ENCODE measurements at regions not wholly inside any gene's neighbourhood (a gene's known extent, or its start where the extent isn't known, plus 50 kb on each side); places are given as distances from the start of the nearest gene placed in this dataset.

- Histone ChIP-seq H3K4me1 (no peaks in the 10 kb centered on the region), H2AFZ (no peak overlapping the region), H3K9me3 (ENCODE audit: control insufficient read depth, low read length) (no peaks in the 10 kb centered on the region), H3K27ac (no peak overlapping the region), H3K27me3 (ENCODE audit: control insufficient read depth, insufficient read depth, low read length) (no peaks in the 10 kb centered on the region), H3K36me3 (ENCODE audit: control insufficient read depth, insufficient read depth, low read length) (no peaks in the 10 kb centered on the region), H3K9ac (no peak overlapping the region), H3K79me2 (no peaks in the 10 kb centered on the region), H3K4me3 (ENCODE audit: low read depth, low read length) (no peak overlapping the region), H3K4me2 (ENCODE audit: low read length) (no peak overlapping the region)
- TF ChIP-seq CTCF (IDR thresholded peaks at IDR 0.05): no peak
These were observed 725.9 kb downstream of the TUSC7 start for GRCh38 chr3:117435506-117435905.

GRCh38 chr3:117439812-117440211 lies 730.2 kb downstream of the TUSC7 start:
- TF ChIP-seq CTCF (IDR thresholded peaks at IDR 0.05): peak; percentile 63
- no peak overlapping the region for H3K4me3 ChIP-seq (ENCODE audit: low read depth, low read length)
- H3K9me3 ChIP-seq (ENCODE audit: control insufficient read depth, low read length): no peaks in the 10 kb centered on the region
- no peak overlapping the region for H3K4me2 ChIP-seq (ENCODE audit: low read length)
- H3K9ac ChIP-seq: no peak overlapping the region
- H3K36me3 ChIP-seq (ENCODE audit: control insufficient read depth, insufficient read depth, low read length): no peaks in the 10 kb centered on the region
- no peak overlapping the region for H3K27ac ChIP-seq
- no peaks in the 10 kb centered on the region for H3K27me3 ChIP-seq (ENCODE audit: control insufficient read depth, insufficient read depth, low read length)
- H3K4me1 ChIP-seq: no peaks in the 10 kb centered on the region
- no peaks in the 10 kb centered on the region for H3K79me2 ChIP-seq
- no peak overlapping the region for H2AFZ ChIP-seq

GRCh38 chr3:117441851-117442250 lies 732.3 kb downstream of the TUSC7 start:
- Histone ChIP-seq H3K9ac (no peak overlapping the region), H3K36me3 (ENCODE audit: control insufficient read depth, insufficient read depth, low read length) (no peaks in the 10 kb centered on the region), H3K79me2 (no peaks in the 10 kb centered on the region), H3K27me3 (ENCODE audit: control insufficient read depth, insufficient read depth, low read length) (no peaks in the 10 kb centered on the region), H3K4me2 (ENCODE audit: low read length) (no peak overlapping the region), H3K4me1 (no peaks in the 10 kb centered on the region), H3K9me3 (ENCODE audit: control insufficient read depth, low read length) (no peaks in the 10 kb centered on the region), H2AFZ (no peak overlapping the region), H3K27ac (no peak overlapping the region), H3K4me3 (ENCODE audit: low read depth, low read length) (no peak overlapping the region)
- TF ChIP-seq CTCF (IDR thresholded peaks at IDR 0.05): no peak

- no peaks in the 10 kb centered on the region for H3K9me3 ChIP-seq (ENCODE audit: control insufficient read depth, low read length)
- no peak overlapping the region for H2AFZ ChIP-seq
- H3K36me3 ChIP-seq (ENCODE audit: control insufficient read depth, insufficient read depth, low read length): no peaks in the 10 kb centered on the region
- no peak overlapping the region for H3K27ac ChIP-seq
- H3K27me3 ChIP-seq (ENCODE audit: control insufficient read depth, insufficient read depth, low read length): no peaks in the 10 kb centered on the region
- TF ChIP-seq CTCF (IDR thresholded peaks at IDR 0.05): no peak
- no peaks in the 10 kb centered on the region for H3K4me1 ChIP-seq
- H3K4me2 ChIP-seq (ENCODE audit: low read length): no peak overlapping the region
- H3K9ac ChIP-seq: no peak overlapping the region
- H3K4me3 ChIP-seq (ENCODE audit: low read depth, low read length): no peak overlapping the region
- no peaks in the 10 kb centered on the region for H3K79me2 ChIP-seq
These were observed 733.0 kb downstream of the TUSC7 start for GRCh38 chr3:117442566-117442965.

GRCh38 chr3:117443014-117443413 lies 733.4 kb downstream of the TUSC7 start:
- Histone ChIP-seq H3K9ac (no peak overlapping the region), H3K27me3 (ENCODE audit: control insufficient read depth, insufficient read depth, low read length) (no peaks in the 10 kb centered on the region), H3K36me3 (ENCODE audit: control insufficient read depth, insufficient read depth, low read length) (no peaks in the 10 kb centered on the region), H3K9me3 (ENCODE audit: control insufficient read depth, low read length) (no peaks in the 10 kb centered on the region), H3K27ac (no peak overlapping the region), H3K4me1 (no peaks in the 10 kb centered on the region), H3K4me2 (ENCODE audit: low read length) (no peak overlapping the region), H2AFZ (no peak overlapping the region), H3K4me3 (ENCODE audit: low read depth, low read length) (no peak overlapping the region), H3K79me2 (no peaks in the 10 kb centered on the region)
- no peak for TF ChIP-seq CTCF (IDR thresholded peaks at IDR 0.05)

Measured in parathyroid adenoma (tissue), 2 donors.